ENCODE measurements at regions not wholly inside any gene's neighbourhood (a gene's known extent, or its start where the extent isn't known, plus 50 kb on each side); places are given as distances from the start of the nearest gene placed in this dataset.

GRCh38 chr6:126650931-126651330, 311.0 kb downstream of the CENPW start:
- TF ChIP-seq CTCF (IDR thresholded peaks at IDR 0.05), result no peak

- peak; percentile 82 for TF ChIP-seq CTCF (IDR thresholded peaks at IDR 0.05)
These were observed 317.8 kb downstream of the CENPW start for GRCh38 chr6:126657561-126658175.

- no peak for TF ChIP-seq CTCF (IDR thresholded peaks at IDR 0.05)
These were observed 320.5 kb downstream of the CENPW start for GRCh38 chr6:126660376-126660775.

GRCh38 chr6:126661646-126662045, 321.7 kb downstream of the CENPW start:
- no peak for TF ChIP-seq CTCF (IDR thresholded peaks at IDR 0.05)

- TF ChIP-seq CTCF (IDR thresholded peaks at IDR 0.05), result no peak
These were observed 323.1 kb downstream of the CENPW start for GRCh38 chr6:126662966-126663365.

GRCh38 chr6:126664271-126664670, 324.4 kb downstream of the CENPW start:
- TF ChIP-seq CTCF (IDR thresholded peaks at IDR 0.05), result no peak

GRCh38 chr6:126665551-126665950, 325.6 kb downstream of the CENPW start:
- no peak for TF ChIP-seq CTCF (IDR thresholded peaks at IDR 0.05)

- TF ChIP-seq CTCF (IDR thresholded peaks at IDR 0.05), result no peak
These were observed 327.2 kb downstream of the CENPW start for GRCh38 chr6:126667071-126667470.

Measured in LNCAP (cell line).